Mesenchymal stem cell (in vitro differentiated cells and primary cell): ENCODE measurements at regions not wholly inside any gene's neighbourhood (a gene's known extent, or its start where the extent isn't known, plus 50 kb on each side); places are given as distances from the start of the nearest gene placed in this dataset.

Experiments
- DNase-seq: peaks from one replicate; pipeline ENCODE4 v3.0.0-alpha.2; 2013
- H2AFZ ChIP-seq: one replicate; pipeline ENCODE4 v1.6.1; 2013; ENCODE audit warnings: low read depth, mild to moderate bottlenecking, control low read depth, inconsistent platforms, low read length, moderate library complexity
- H2AK5ac ChIP-seq: 2 replicates; pipeline ENCODE4 v1.6.1; 2013; ENCODE audit warnings: low read length, moderate library complexity, mild to moderate bottlenecking, inconsistent platforms; ENCODE audit not compliant: severe bottlenecking
- H2BK120ac ChIP-seq: one replicate; pipeline ENCODE4 v1.6.1; 2013; ENCODE audit warnings: low read depth, mild to moderate bottlenecking, inconsistent platforms, low read length, moderate library complexity
- H2BK12ac ChIP-seq, 2 experiments: one replicate each; pipeline ENCODE4 v1.6.1; 2013; ENCODE audit warnings: inconsistent platforms in 2 of 2, low read length in 2 of 2, mild to moderate bottlenecking in 2 of 2, moderate library complexity in 2 of 2, control low read depth in 1 of 2
- H2BK15ac ChIP-seq: one replicate; pipeline ENCODE4 v1.6.1; 2013; ENCODE audit warnings: mild to moderate bottlenecking, low read depth, inconsistent platforms; ENCODE audit not compliant: poor library complexity, severe bottlenecking
- H2BK5ac ChIP-seq: 2 replicates; pipeline ENCODE4 v1.6.1; 2013; ENCODE audit warnings: low read depth, mild to moderate bottlenecking, low read length, control low read depth, inconsistent platforms; ENCODE audit not compliant: poor library complexity, severe bottlenecking
- H3K14ac ChIP-seq, 2 experiments: one replicate each; pipeline ENCODE4 v1.6.1; 2013; ENCODE audit warnings: inconsistent platforms in 2 of 2, low read length in 2 of 2, control low read depth in 1 of 2, mild to moderate bottlenecking in 1 of 2, moderate library complexity in 1 of 2
- H3K18ac ChIP-seq, 2 experiments: one replicate each; pipeline ENCODE4 v1.6.1; 2013; ENCODE audit warnings: inconsistent platforms in 2 of 2, low read length in 2 of 2, control low read depth in 1 of 2, low read depth in 1 of 2, mild to moderate bottlenecking in 1 of 2
- H3K23ac ChIP-seq, 2 experiments: one replicate each; pipeline ENCODE4 v1.6.1; 2013; ENCODE audit warnings: inconsistent platforms in 2 of 2, low read length in 2 of 2, mild to moderate bottlenecking in 2 of 2, moderate library complexity in 2 of 2, control low read depth in 1 of 2
- H3K27ac ChIP-seq: 2 replicates; pipeline ENCODE4 v1.5.1; 2013; ENCODE audit warnings: mild to moderate bottlenecking, moderate library complexity, low read length, control low read depth, inconsistent platforms; ENCODE audit not compliant: poor library complexity, severe bottlenecking
- H3K27me3 ChIP-seq, 2 experiments: 2 replicates each; pipeline versions ENCODE4 v1.6.1 to v1.7.0; 2013; ENCODE audit warnings: low read length in 2 of 2, mild to moderate bottlenecking in 2 of 2, moderate library complexity in 2 of 2, control low read depth in 1 of 2, inconsistent platforms in 1 of 2; ENCODE audit not compliant: control insufficient read depth in 1 of 2, insufficient read depth in 1 of 2
- H3K36me3 ChIP-seq, 2 experiments: 2 replicates each; pipeline versions ENCODE4 v1.6.1 to v1.7.0; 2013; ENCODE audit warnings: low read length in 2 of 2, control low read depth in 1 of 2, inconsistent platforms in 1 of 2, low read depth in 1 of 2, mild to moderate bottlenecking in 1 of 2; ENCODE audit not compliant: insufficient read depth in 2 of 2, control insufficient read depth in 1 of 2
- H3K4ac ChIP-seq, 2 experiments: one replicate each; pipeline ENCODE4 v1.6.1; 2013; ENCODE audit warnings: inconsistent platforms in 2 of 2, low read length in 2 of 2, mild to moderate bottlenecking in 2 of 2, moderate library complexity in 2 of 2, control low read depth in 1 of 2, low read depth in 1 of 2
- H3K4me1 ChIP-seq: 2 replicates; pipeline ENCODE4 v1.6.1; 2013; ENCODE audit warnings: low read depth, low read length, control low read depth; ENCODE audit not compliant: control insufficient read depth, insufficient read depth
- H3K4me2 ChIP-seq: 2 replicates; pipeline ENCODE4 v1.6.1; 2013; ENCODE audit warnings: low read length, mild to moderate bottlenecking, inconsistent platforms; ENCODE audit not compliant: poor library complexity, severe bottlenecking
- H3K4me3 ChIP-seq, 2 experiments: 2 replicates each; pipeline versions ENCODE4 v1.5.1 to v1.7.0; 2013; ENCODE audit warnings: low read length in 2 of 2, mild to moderate bottlenecking in 2 of 2, control low read depth in 1 of 2, low read depth in 1 of 2; ENCODE audit not compliant: insufficient read depth in 1 of 2
- H3K79me1 ChIP-seq: replicated peaks from 2 replicates; pipeline ENCODE4 v1.6.1; 2013; ENCODE audit warnings: mild to moderate bottlenecking, control low read depth, low read length, inconsistent platforms; ENCODE audit not compliant: poor library complexity, severe bottlenecking
- H3K9ac ChIP-seq: 2 replicates; pipeline ENCODE4 v1.7.0; 2013; ENCODE audit warnings: mild to moderate bottlenecking, low read length, moderate library complexity
- H3K9me3 ChIP-seq: 2 replicates; pipeline ENCODE4 v1.7.0; 2013; ENCODE audit warnings: mild to moderate bottlenecking, low read length; ENCODE audit not compliant: control insufficient read depth
- H4K8ac ChIP-seq: one replicate; pipeline ENCODE4 v1.6.1; 2013; ENCODE audit warnings: inconsistent platforms, mild to moderate bottlenecking, low read length, moderate library complexity
- H4K91ac ChIP-seq: one replicate; pipeline ENCODE4 v1.6.1; 2013; ENCODE audit warnings: mild to moderate bottlenecking, low read length, inconsistent platforms
- WGBS: methylation state at CpG from one replicate; pipeline ENCODE4 v1.1.7; 2013; ENCODE audit warnings: mixed read lengths; 5-methylcytosine and 5-hydroxymethylcytosine counted together

DNA sequence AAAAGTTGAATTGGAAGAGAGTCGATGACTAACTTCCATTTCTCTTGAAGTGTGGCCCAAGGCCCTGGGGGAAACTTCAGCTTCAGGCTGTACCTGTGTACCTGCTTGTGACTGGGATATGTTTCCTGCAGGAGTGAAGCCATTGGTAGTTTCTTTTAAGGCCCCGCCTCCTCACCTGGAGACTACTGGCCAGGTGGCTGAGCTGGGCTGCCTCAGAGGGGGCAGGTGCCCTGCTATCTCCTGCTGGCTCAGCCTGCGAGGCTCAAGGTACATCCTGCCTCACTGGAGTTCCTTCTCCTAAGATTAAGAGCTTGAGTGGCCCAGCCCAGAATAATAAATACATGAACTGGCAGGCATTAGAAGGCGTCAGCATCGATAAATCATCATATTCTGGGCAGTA is 121.6 kb upstream of the ROPN1 start:
- no peak overlapping the region for H3K4me2 ChIP-seq
- H2BK15ac ChIP-seq, result no peak overlapping the region
- H3K27ac ChIP-seq, result no peak overlapping the region
- no peak overlapping the region for H2AK5ac ChIP-seq
- no peak overlapping the region for H3K23ac ChIP-seq
- no peak for DNase-seq
- no peaks in the 10 kb centered on the region for H3K27me3 ChIP-seq
- no peak overlapping the region for H2BK5ac ChIP-seq
- H4K91ac ChIP-seq, result no peak overlapping the region
- no peak overlapping the region for H3K18ac ChIP-seq
- WGBS, result 92% methylated on average over 5 of the region's 5 CpGs
- no peaks in the 10 kb centered on the region for H3K9me3 ChIP-seq
- H3K4ac ChIP-seq, result no peak overlapping the region
- no peak overlapping the region for H3K4me3 ChIP-seq
- H3K79me1 ChIP-seq, result peaks cover 4% of the 10 kb centered on the region
- peaks cover 0 to 2% of the 10 kb centered on the region in 2 experiments for H3K36me3 ChIP-seq
- no peak overlapping the region for H3K14ac ChIP-seq
- H2AFZ ChIP-seq, result no peak overlapping the region
- H3K9ac ChIP-seq, result no peak overlapping the region
- no peaks in the 10 kb centered on the region for H3K4me1 ChIP-seq
- H2BK120ac ChIP-seq, result no peak overlapping the region
- H2BK12ac ChIP-seq, result no peak overlapping the region
- no peak overlapping the region for H4K8ac ChIP-seq

DNA sequence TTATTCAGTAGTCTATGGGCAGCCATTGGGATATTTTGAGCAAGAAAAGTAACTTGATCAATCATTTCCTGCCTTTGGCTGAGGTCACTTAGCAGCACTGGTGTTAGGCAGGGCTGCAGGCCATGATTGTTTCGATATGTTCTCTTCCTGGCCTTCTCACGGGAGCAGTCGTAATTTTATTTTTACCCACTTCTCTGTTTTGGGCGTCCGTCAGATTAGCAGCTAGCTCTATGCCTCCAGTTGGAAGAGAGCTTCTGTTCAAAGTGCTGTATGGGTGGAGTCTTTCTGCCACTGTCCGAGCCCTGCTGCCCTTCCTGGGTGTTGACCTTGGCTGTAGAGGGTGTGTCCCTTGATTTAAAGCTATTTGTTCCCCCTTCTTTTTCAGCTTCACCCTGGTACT is 123.4 kb upstream of the ROPN1 start:
- Histone ChIP-seq H3K36me3 (peaks cover 0 to 2% of the 10 kb centered on the region in 2 experiments), H3K4me2 (no peak overlapping the region), H2BK12ac (no peak overlapping the region), H3K27ac (no peak overlapping the region), H2AFZ (no peak overlapping the region), H4K91ac (no peak overlapping the region), H2BK120ac (no peak overlapping the region), H3K9me3 (no peaks in the 10 kb centered on the region), H3K14ac (no peak overlapping the region), H2BK15ac (no peak overlapping the region), H2BK5ac (no peak overlapping the region), H3K27me3 (no peaks in the 10 kb centered on the region), H4K8ac (no peak overlapping the region), H3K79me1 (peaks cover 8% of the 10 kb centered on the region), H2AK5ac (no peak overlapping the region), H3K4me3 (peak overlapping the region in 1 of 2 experiments; percentile 52), H3K18ac (no peak overlapping the region), H3K23ac (no peak overlapping the region), H3K9ac (peak overlapping the region; percentile 16), H3K4ac (no peak overlapping the region), H3K4me1 (peaks cover 7% of the 10 kb centered on the region)
- DNase-seq, result no peak
- WGBS, result 93% methylated on average over 6 of the region's 6 CpGs

DNA sequence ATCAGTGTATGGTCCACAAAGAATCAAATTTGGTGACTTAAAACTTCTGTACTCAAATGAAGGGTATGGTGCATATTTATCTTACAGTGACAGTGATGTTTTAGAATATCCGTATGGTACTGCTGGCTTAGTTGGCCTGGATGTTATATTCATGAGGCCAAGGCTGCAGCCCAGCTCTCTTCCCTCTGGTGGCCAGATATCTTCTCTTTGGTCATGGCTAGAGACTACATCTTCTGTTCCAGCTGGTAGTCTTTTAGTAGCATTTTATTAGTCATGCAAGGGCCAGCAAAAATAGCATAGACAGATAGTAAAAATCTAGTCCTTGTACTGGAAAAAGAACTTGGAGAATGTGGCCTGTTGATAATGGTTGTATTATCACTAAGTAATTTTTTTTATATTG is 124.0 kb upstream of the ROPN1 start:
- Histone ChIP-seq H3K23ac (no peak overlapping the region), H3K4me2 (no peak overlapping the region), H2AFZ (no peak overlapping the region), H3K79me1 (peaks cover 8% of the 10 kb centered on the region), H2BK120ac (no peak overlapping the region), H3K36me3 (peaks cover 0 to 2% of the 10 kb centered on the region in 2 experiments), H3K9me3 (no peaks in the 10 kb centered on the region), H3K18ac (no peak overlapping the region), H2AK5ac (no peak overlapping the region), H2BK5ac (no peak overlapping the region), H2BK12ac (no peak overlapping the region), H4K8ac (no peak overlapping the region), H3K9ac (no peak overlapping the region), H3K4me3 (no peak overlapping the region), H2BK15ac (no peak overlapping the region), H3K4ac (no peak overlapping the region), H3K4me1 (peaks cover 7% of the 10 kb centered on the region), H4K91ac (no peak overlapping the region), H3K27me3 (no peaks in the 10 kb centered on the region), H3K27ac (no peak overlapping the region), H3K14ac (no peak overlapping the region)
- 93% methylated on average over 1 of the region's 1 CpG for WGBS
- no peak for DNase-seq

DNA sequence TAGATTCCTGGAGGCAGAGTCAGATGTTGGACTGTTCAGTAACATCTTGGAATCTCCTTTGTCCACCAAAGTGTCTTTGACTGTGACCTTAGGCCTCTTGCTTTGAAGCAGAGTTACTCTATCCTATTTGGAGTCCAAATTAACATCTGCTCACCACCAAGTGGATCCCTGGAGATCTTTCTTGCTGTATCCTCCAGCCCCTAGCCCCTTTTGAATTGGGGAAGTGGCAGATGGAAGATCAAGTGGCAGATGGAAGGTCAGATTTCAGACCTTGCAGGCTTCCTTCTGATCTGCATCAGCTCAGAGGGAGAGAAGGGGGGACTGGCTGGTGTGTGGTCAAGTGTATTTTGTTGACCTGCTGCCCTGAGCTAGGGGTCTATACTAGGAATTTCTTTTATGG is 125.0 kb upstream of the ROPN1 start:
- Histone ChIP-seq H3K79me1 (peaks cover 10% of the 10 kb centered on the region), H4K8ac (no peak overlapping the region), H3K27ac (no peak overlapping the region), H4K91ac (no peak overlapping the region), H2AK5ac (no peak overlapping the region), H2BK5ac (no peak overlapping the region), H2BK120ac (no peak overlapping the region), H3K14ac (no peak overlapping the region), H2BK15ac (no peak overlapping the region), H3K27me3 (no peaks in the 10 kb centered on the region), H3K9me3 (no peaks in the 10 kb centered on the region), H3K36me3 (peaks cover 0 to 2% of the 10 kb centered on the region in 2 experiments), H3K4me1 (peaks cover 7% of the 10 kb centered on the region), H3K23ac (no peak overlapping the region), H2BK12ac (no peak overlapping the region), H3K9ac (no peak overlapping the region), H3K4ac (no peak overlapping the region), H3K4me2 (no peak overlapping the region), H3K4me3 (no peak overlapping the region), H2AFZ (no peak overlapping the region), H3K18ac (no peak overlapping the region)
- DNase-seq, result no peak
